DMS53 treated with DMSO at 0.1 percent for 48 hours (cell line): ENCODE measurements at regions not wholly inside any gene's neighbourhood (a gene's known extent, or its start where the extent isn't known, plus 50 kb on each side); places are given as distances from the start of the nearest gene placed in this dataset.

Source experiments
- DNase-seq: peaks from one replicate; lab custom pipeline; 2025; ENCODE audit not compliant: unreplicated experiment; lab: John Stamatoyannopoulos, UW

GRCh38 chr16:35746281-35746962 is 2287.0 kb downstream of the TP53TG3F start:
- DNase-seq = no peak

- DNase-seq = no peak
Measured at GRCh38 chr16:35746963-35747657, 2287.7 kb downstream of the TP53TG3F start.

GRCh38 chr16:35747658-35748455 is 2288.4 kb downstream of the TP53TG3F start:
- no peak for DNase-seq

GRCh38 chr16:35748621-35749252 is 2289.3 kb downstream of the TP53TG3F start:
- DNase-seq = no peak

- DNase-seq = no peak
Measured at GRCh38 chr16:35749253-35750141, 2290.1 kb downstream of the TP53TG3F start.

GRCh38 chr16:35750157-35750689 is 2290.8 kb downstream of the TP53TG3F start:
- no peak for DNase-seq

GRCh38 chr16:35750701-35751104 is 2291.3 kb downstream of the TP53TG3F start:
- DNase-seq = no peak

- no peak for DNase-seq
Measured at GRCh38 chr16:35751191-35751941, 2292.0 kb downstream of the TP53TG3F start.

- no peak for DNase-seq
Measured at GRCh38 chr16:35752012-35752772, 2292.8 kb downstream of the TP53TG3F start.

GRCh38 chr16:35752773-35753558 is 2293.6 kb downstream of the TP53TG3F start:
- no peak for DNase-seq

GRCh38 chr16:35753559-35754390 is 2294.4 kb downstream of the TP53TG3F start:
- no peak for DNase-seq

GRCh38 chr16:35754391-35755369 is 2295.3 kb downstream of the TP53TG3F start:
- no peak for DNase-seq

- DNase-seq = no peak
Measured at GRCh38 chr16:35788381-35788780, 2329.0 kb downstream of the TP53TG3F start.

GRCh38 chr16:35792516-35793285 is 2333.3 kb downstream of the TP53TG3F start:
- no peak for DNase-seq

- DNase-seq = no peak
Measured at GRCh38 chr16:35793601-35794000, 2334.2 kb downstream of the TP53TG3F start.
